Right kidney (tissue), 1 donor: ENCODE measurements at regions not wholly inside any gene's neighbourhood (a gene's known extent, or its start where the extent isn't known, plus 50 kb on each side); places are given as distances from the start of the nearest gene placed in this dataset.
"Not testable (repeated sequence)": the region's sequence is repeated elsewhere in the genome, so short reads cannot be mapped to it uniquely, and the experiment has no call there.

Experiments used
- DNase-seq: peaks from one replicate; pipeline ENCODE4 v3.0.0-alpha.2; 2016

GRCh38 chr19:23984911-23985310 lies 70.2 kb downstream of the ZNF726 start:
- not testable (repeated sequence) for DNase-seq

DNA sequence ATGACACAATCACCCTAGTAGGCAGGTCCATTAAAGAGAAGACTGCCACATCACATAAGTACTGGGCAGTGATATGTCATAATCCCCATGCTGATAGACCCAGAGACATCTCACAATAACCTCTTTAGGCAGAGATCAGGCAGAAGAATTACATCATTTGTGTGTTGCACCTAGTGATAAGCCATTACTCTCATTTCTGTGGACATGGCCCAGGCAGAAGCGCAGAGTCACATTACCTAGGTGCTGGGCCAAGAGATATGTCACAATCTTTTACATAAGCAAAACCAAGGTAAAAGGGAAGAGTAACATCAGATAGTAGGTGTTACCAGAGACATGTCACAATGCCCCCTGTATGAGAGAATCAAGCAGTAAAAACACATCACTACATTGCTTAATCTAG lies 71.9 kb downstream of the ZNF726 start:
- no peak for DNase-seq

DNA sequence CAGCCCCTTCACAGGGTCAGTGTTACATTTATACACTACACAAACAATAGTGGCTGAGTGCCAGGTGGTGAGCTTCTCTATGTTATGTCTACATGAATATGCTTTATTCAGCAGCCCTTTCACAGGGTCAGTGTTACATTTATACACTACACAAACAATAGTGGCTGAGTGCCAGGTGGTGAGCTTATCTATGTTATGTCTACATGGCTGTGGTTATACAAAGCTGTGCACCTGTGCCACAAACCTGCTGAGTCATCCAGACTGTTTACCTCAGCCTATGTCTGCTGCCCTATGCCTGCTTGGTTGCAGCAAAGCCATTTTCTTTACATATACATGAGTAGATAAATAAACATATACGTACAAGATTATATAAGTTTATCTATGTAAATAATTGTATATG lies 76.5 kb downstream of the ZNF726 start:
- no peak for DNase-seq

- no peak for DNase-seq
Observed at GRCh38 chr19:23992348-23992747, 77.7 kb downstream of the ZNF726 start.

DNA sequence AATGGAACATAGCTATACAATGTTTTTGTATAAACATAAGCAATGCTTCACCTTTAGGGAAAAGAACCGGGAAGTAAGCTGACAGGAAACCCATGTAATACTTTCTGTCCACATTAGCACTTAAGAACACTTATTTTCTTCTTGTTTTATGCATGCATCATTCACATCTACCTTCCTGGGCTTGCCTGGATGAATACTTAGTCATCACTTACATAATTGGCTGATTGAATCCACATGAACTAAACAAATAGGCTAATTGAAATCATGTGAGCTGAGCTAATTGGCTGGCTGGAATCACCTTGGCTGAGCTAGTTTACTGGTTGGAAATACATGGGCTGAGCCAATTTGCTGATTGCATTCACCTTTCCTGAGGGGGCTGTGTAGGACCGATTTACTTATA lies 78.8 kb downstream of the ZNF726 start:
- DNase-seq, result no peak

DNA sequence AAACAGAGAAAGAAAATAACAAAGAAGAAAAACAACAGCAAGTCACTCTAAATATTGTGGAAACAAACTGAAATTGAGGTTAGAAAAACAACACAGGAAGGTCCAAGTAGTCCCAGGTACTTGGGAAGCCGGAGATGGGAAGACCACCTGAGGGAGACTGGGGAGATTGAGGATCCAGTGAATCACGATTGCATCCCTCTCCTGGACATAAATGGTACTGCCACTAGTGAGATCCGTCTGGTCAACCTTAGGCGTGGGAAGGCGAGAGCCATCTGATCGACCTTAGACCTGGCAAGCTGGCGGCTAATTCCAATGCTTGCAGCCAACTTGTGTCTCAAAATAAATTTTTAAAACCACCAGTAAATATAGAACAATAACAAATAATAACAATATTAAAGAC lies 81.9 kb downstream of the ZNF726 start:
- DNase-seq, result no peak

GRCh38 chr19:23998568-23998967 lies 83.9 kb downstream of the ZNF726 start:
- DNase-seq, result no peak

DNA sequence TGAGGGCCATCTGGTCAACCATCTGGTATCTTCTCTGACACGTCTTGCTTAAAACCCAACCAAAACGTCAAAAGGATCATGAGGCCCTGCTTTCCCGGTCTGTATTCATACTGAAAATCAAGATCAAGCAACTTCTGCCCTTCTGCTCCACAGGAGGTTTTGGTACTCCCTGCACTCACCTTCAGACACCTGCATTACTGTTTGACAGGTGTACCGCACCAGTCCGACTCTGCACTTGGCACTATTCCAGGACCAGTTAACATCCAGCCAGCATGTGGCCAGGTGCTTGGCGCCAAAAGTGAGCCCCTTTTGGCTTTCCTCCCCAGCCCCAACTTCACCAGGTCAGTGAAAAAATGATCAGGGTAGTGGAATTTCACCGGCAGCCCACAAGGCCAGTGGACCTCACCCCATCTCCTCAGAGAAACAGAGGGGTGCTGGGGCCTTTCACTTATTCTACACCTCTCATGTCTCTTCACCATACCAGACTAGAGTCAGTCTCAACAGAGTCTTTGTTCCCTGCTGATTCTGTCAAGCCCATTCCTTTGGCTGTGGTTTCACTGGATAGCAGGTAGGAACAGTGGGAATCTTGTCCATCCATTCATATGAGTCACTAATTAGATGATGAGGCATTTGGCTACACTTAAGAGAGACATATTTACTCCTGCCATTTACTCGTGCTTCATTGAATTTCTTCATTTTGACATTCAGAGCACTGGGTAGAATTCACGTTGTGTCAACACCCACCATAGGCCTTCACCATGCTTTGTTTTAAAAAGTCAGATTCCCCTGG lies 85.3 kb downstream of the ZNF726 start:
- DNase-seq, result no peak

DNA sequence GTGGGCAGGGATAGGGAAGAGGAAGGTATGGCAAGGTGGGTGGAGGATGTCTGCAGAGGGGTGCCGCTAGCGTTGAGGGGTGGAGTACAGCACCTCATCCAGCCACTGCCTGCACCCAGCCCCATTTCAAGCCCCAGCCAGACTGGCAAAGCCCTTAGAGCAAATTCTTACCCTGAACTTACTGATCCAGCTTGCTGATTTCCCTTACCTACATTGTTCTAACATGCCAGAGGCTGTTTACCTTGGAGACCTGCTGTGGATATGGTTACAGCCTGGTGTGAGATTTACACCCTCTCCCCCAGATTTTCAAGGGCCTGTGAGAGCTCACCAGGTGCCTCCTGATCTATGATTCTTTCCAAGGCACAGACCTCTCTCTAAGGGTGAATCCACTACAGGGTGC lies 86.0 kb downstream of the ZNF726 start:
- DNase-seq, result no peak

GRCh38 chr19:24002256-24002945 lies 84.6 kb upstream of the ZNF254 start:
- no peak for DNase-seq

DNA sequence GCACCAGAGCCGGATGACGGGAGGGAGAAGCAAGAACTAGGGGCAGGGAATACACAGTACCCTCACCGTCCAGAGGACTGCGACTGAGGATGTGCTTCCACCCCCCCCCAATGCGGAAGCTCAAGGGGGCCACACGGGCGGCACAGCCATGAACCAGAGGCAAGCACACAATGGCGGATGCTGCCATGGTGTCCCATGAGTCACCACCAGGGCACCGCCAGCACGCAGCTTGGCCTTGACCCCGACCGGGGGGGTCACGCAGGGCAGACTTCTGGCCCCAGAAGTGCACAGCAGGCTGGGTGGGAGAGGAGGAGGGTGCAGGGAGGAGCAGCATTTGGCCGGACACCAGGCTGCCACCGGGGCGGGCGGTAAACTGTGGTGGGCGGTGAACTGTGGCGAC lies 83.5 kb upstream of the ZNF254 start:
- no peak for DNase-seq

GRCh38 chr19:24004166-24004565 lies 82.8 kb upstream of the ZNF254 start:
- no peak for DNase-seq

DNA sequence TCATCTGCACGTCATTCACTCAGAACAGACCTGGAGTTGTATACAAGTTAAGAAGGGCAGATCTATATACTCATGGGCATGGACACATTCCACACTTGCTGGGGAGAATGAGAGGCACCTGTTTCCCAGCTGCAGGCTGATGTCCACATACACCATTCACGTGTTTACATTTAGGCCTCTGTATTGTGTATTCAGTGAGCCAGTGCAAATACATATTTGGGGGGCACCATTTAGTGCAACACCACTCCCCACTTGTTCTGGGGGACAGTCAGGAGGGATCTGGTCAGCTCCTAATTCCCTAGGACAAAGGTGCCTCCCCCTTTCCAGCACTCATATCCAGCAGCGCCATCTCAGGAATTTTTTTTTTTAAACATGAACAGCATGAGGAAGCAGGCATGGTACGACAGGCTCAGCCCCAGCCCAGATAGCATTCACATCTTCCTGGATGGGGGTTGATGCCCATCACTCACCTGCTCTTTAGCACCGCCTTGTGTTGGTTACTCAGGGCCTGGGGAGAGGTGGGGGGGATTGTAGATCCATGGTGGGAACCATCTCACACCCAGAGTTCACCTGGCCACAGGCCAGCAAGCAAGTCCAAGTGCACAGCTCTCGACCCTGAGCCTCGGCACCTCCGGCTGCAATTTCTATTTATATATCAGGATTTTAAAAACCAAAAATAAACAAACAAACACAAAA lies 56.9 kb upstream of the ZNF254 start:
- DNase-seq, result no peak

- no peak for DNase-seq
Observed at GRCh38 chr19:24032651-24033050, 54.3 kb upstream of the ZNF254 start.

- DNase-seq, result peak; percentile 97
Observed at GRCh38 chr19:24033301-24033962, 53.6 kb upstream of the ZNF254 start.

DNA sequence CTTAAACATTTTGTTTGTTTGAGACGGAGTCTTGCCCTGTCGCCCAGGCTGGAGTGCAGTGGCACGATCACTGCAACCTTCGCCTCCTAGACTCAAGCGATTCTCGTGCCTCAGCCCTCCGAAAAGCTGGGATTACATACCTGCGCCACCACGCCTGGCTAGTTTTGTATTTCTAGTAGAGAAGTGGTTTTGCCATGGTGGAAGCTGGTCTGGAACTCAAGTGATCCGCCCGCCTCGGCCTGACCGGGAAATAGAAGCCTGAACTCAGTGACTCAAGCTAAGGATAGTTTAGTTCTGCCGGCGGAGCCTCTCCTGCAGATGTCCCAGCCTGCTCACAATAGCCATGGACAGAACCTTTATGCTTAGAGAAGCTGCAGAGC lies 53.0 kb upstream of the ZNF254 start:
- DNase-seq, result peak; percentile 92

- DNase-seq, result not testable (repeated sequence)
Observed at GRCh38 chr19:24035261-24035880, 51.6 kb upstream of the ZNF254 start.
